Activated naive CD4-positive, alpha-beta T cell treated with anti-CD3 and anti-CD28 coated beads for 36 hours (primary cell): ENCODE measurements at regions not wholly inside any gene's neighbourhood (a gene's known extent, or its start where the extent isn't known, plus 50 kb on each side); places are given as distances from the start of the nearest gene placed in this dataset.

Experiments used
- CTCF ChIA-PET: fragments of 350-600 bp; sonication (Branson Sonifier 250); formaldehyde crosslinking; loops from one replicate; lab custom pipeline; 2021; ENCODE audit warnings: antibody characterized with exemption; lab: Charles Lee
- DNase-seq: peaks from one replicate; pipeline ENCODE4 v3.0.0-alpha.2; 2020
- H3K27ac Mint-ChIP-seq: one replicate; pipeline ENCODE4 v1.8.0; 2021; ENCODE audit warnings: mild to moderate bottlenecking, mixed read lengths
- H3K27me3 Mint-ChIP-seq: one replicate; pipeline ENCODE4 v1.8.0; 2021; ENCODE audit warnings: low read depth, mixed read lengths
- H3K36me3 Mint-ChIP-seq: one replicate; pipeline ENCODE4 v1.8.0; 2021; ENCODE audit warnings: low read depth, mixed read lengths
- H3K4me1 Mint-ChIP-seq: one replicate; pipeline ENCODE4 v1.8.0; 2021; ENCODE audit warnings: low read depth, mixed read lengths
- H3K4me3 Mint-ChIP-seq: one replicate; pipeline ENCODE4 v1.8.0; 2021; ENCODE audit warnings: mild to moderate bottlenecking, moderate library complexity, mixed read lengths
- H3K9me3 Mint-ChIP-seq: one replicate; pipeline ENCODE4 v1.8.0; 2021; ENCODE audit warnings: mixed read lengths
- intact Hi-C: fragments of 100-400 bp; cut with micrococcal nuclease; formaldehyde crosslinking; loops from one replicate; pipeline ENCODE4 v1.15.1; 2023

- Mint-ChIP-seq H3K27me3 (peaks cover 8% of the 10 kb centered on the region), H3K4me3 (no peak overlapping the region), H3K9me3 (no peaks in the 10 kb centered on the region), H3K27ac (no peak overlapping the region), H3K36me3 (no peaks in the 10 kb centered on the region), H3K4me1 (no peaks in the 10 kb centered on the region)
- DNase-seq, result no peak
- intact Hi-C loops, result no loop called here
- CTCF ChIA-PET, result no interaction called here
Observed at GRCh38 chr6:1130709-1131108, 181.2 kb upstream of the FOXQ1 start.

- Mint-ChIP-seq H3K4me3 (no peak overlapping the region), H3K36me3 (no peaks in the 10 kb centered on the region), H3K4me1 (no peaks in the 10 kb centered on the region), H3K27me3 (peaks cover 7% of the 10 kb centered on the region), H3K9me3 (no peaks in the 10 kb centered on the region), H3K27ac (no peak overlapping the region)
- intact Hi-C loops, result no loop called here
- CTCF ChIA-PET, result interaction anchor here (0.7 kb wide), 1 partner anchor 139 kb away, joined by 4 read pairs; no protein-coding TSS in a partner anchor
- DNase-seq, result no peak
Observed at GRCh38 chr6:1129131-1129530, 182.8 kb upstream of the FOXQ1 start.

DNA sequence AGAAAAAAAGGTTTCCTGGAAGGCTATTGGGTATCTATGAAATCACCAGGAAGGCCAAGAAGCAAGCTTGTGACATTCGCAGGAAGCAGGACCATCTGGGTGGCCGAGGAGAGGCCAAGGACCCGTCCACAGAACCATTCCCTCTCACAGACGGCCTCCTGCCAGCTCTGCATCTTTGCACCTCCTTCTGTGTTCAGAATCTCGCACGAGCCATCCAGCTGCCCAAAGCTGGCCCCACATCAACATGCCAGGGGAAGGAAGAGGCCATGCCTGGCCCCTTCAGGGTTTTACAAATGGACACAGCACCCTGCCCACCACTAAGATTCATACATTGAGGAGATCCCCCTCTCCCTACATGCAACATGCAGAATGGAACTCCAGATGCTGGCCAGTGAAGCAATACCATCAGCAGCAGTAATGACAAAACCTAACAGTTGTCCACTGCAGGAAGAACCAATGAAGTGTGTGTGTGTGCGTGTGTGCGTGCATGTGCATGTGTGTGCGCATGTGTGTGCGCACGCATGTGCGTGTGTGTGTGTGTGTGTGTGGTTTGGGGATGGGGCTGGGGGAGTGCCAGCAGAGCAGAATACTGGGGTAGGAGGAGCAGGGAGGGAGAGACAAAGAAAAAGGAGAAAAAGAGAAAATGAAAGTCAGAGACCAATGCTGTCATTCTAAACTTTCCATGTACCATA lies 184.2 kb upstream of the FOXQ1 start:
- CTCF ChIA-PET, result no interaction called here
- no peaks in the 10 kb centered on the region for H3K36me3 Mint-ChIP-seq
- intact Hi-C loops, result no loop called here
- H3K4me3 Mint-ChIP-seq, result no peak overlapping the region
- H3K4me1 Mint-ChIP-seq, result no peaks in the 10 kb centered on the region
- peaks cover 4% of the 10 kb centered on the region for H3K27me3 Mint-ChIP-seq
- no peak overlapping the region for H3K27ac Mint-ChIP-seq
- no peaks in the 10 kb centered on the region for H3K9me3 Mint-ChIP-seq
- DNase-seq, result no peak

GRCh38 chr6:1127129-1127528 lies 184.8 kb upstream of the FOXQ1 start:
- H3K27me3 Mint-ChIP-seq, result peaks cover 4% of the 10 kb centered on the region
- H3K9me3 Mint-ChIP-seq, result no peaks in the 10 kb centered on the region
- no peak overlapping the region for H3K4me3 Mint-ChIP-seq
- no peaks in the 10 kb centered on the region for H3K4me1 Mint-ChIP-seq
- DNase-seq, result no peak
- no peaks in the 10 kb centered on the region for H3K36me3 Mint-ChIP-seq
- CTCF ChIA-PET, result no interaction called here
- intact Hi-C loops, result no loop called here
- no peak overlapping the region for H3K27ac Mint-ChIP-seq

GRCh38 chr6:1126036-1126435 lies 185.9 kb upstream of the FOXQ1 start:
- Mint-ChIP-seq H3K9me3 (no peaks in the 10 kb centered on the region), H3K27me3 (peaks cover 2% of the 10 kb centered on the region)

DNA sequence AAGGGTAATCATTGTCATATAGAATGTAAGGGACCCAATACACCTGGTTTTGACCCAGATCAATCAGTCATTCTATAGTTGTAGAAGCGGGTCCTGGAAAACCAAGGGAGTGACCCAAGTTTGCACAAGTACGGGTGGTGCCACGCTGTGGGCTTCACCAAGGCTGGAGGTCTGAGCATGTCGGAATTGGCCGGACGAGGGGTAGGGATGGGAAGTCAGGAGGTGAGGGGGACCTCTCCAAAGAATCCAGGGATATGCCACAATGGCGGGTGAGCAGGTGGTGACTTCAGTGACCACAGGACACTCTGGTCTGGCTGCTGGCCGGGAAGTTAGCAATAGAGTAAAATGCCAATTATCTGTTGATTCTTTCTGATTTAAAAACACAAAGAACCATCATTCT lies 186.6 kb upstream of the FOXQ1 start:
- CTCF ChIA-PET, result no interaction called here
- H3K27ac Mint-ChIP-seq, result no peak overlapping the region
- H3K4me3 Mint-ChIP-seq, result no peak overlapping the region

More at GRCh38 chr6:1126036-1126435, 185.9 kb upstream of the FOXQ1 start:
- Mint-ChIP-seq H3K4me3 (no peak overlapping the region), H3K36me3 (no peaks in the 10 kb centered on the region), H3K4me1 (no peaks in the 10 kb centered on the region), H3K27ac (no peak overlapping the region)
- intact Hi-C loops, result no loop called here
- CTCF ChIA-PET, result no interaction called here
- DNase-seq, result no peak

DNA sequence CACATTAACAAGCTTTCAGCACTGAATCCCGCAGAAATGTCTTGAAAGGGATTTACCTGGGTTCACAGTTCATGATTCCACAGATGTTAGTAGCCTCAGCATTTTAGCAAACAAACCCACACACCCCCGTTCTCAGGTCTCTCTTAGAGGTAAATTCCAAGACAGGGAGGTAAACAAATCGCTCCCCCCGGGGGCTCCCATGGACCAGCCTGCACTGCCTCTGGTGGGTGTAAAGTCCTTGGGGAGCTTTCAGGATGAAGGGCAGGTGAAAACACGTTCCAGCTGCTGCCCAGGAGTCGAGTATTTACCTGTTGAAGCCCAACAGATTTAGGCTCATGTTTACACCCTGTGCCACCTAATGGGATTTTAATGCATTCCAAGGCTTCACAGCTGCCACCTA lies 187.0 kb upstream of the FOXQ1 start:
- Mint-ChIP-seq H3K4me1 (no peaks in the 10 kb centered on the region), H3K27me3 (peaks cover 2% of the 10 kb centered on the region), H3K4me3 (no peak overlapping the region), H3K27ac (no peak overlapping the region), H3K36me3 (no peaks in the 10 kb centered on the region), H3K9me3 (no peaks in the 10 kb centered on the region)
- CTCF ChIA-PET, result interaction anchor here (0.6 kb wide), 1 partner anchor 40 kb away, joined by 3 read pairs; no protein-coding TSS in a partner anchor
- intact Hi-C loops, result no loop called here
- no peak for DNase-seq

More for the DNA sequence above, 186.6 kb upstream of the FOXQ1 start:
- Mint-ChIP-seq H3K9me3 (no peaks in the 10 kb centered on the region), H3K27me3 (peaks cover 2% of the 10 kb centered on the region), H3K36me3 (no peaks in the 10 kb centered on the region), H3K4me1 (no peaks in the 10 kb centered on the region)
- intact Hi-C loops, result no loop called here
- no peak for DNase-seq

DNA sequence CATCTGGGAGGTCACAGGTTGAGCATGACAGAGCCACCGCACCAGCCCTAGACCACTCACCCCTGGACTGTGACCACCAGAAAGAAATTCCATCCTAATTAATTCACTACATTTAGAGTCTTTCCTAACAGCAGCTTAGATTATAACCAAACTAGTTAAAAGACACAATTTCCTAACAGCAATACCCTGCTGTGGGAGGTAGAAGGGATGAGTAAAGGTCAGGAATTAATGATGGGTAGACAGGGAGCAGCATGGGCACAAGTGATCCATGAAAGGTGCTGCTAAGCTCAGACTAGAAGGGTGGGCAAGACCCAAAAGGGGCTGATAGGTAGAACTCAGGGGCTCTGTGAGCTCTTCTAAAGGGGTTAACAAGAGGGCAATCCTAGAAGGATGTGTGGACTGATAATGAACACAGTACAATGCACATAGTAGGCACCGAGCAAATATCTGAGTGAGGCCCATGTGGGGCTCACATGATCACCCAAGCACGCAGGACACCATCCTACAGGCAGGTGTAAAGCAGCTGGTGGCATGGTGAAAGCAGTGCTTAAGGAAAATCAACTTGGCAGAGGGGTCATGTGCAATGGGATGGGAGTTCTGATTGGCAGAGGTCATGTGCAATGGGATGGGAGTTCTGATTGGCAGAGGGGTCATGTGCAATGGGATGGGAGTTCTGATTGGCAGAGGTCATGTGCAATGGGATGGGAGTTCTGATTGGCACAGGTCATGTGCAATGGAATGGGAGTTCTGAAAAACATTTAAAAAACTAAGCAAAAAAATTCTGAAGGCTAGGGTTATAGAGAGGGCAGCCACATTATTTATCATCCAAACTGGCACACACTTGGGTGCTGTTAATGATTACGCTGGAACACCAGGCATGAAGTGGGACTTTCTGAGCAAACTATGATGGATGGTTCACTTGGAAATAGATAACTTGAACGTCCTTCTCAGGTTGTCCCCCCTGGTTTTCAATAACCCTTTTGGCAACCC lies 188.2 kb upstream of the FOXQ1 start:
- Mint-ChIP-seq H3K4me3 (no peak overlapping the region), H3K9me3 (no peaks in the 10 kb centered on the region), H3K27ac (no peak overlapping the region), H3K4me1 (no peaks in the 10 kb centered on the region), H3K36me3 (no peaks in the 10 kb centered on the region), H3K27me3 (peaks cover 5% of the 10 kb centered on the region)
- CTCF ChIA-PET, result no interaction called here
- intact Hi-C loops, result no loop called here
- no peak for DNase-seq

GRCh38 chr6:1122083-1122482 lies 189.8 kb upstream of the FOXQ1 start:
- CTCF ChIA-PET, result no interaction called here
- Mint-ChIP-seq H3K27me3 (peaks cover 5% of the 10 kb centered on the region), H3K27ac (no peak overlapping the region), H3K4me3 (no peak overlapping the region), H3K9me3 (no peaks in the 10 kb centered on the region), H3K4me1 (no peaks in the 10 kb centered on the region), H3K36me3 (no peaks in the 10 kb centered on the region)
- DNase-seq, result no peak
- intact Hi-C loops, result no loop called here

GRCh38 chr6:1118287-1118647 lies 193.6 kb upstream of the FOXQ1 start:
- Mint-ChIP-seq H3K4me3 (no peak overlapping the region), H3K27ac (no peak overlapping the region), H3K4me1 (no peaks in the 10 kb centered on the region), H3K27me3 (peaks cover 5% of the 10 kb centered on the region), H3K9me3 (no peaks in the 10 kb centered on the region), H3K36me3 (no peaks in the 10 kb centered on the region)
- no peak for DNase-seq
- CTCF ChIA-PET, result no interaction called here
- intact Hi-C loops, result no loop called here

DNA sequence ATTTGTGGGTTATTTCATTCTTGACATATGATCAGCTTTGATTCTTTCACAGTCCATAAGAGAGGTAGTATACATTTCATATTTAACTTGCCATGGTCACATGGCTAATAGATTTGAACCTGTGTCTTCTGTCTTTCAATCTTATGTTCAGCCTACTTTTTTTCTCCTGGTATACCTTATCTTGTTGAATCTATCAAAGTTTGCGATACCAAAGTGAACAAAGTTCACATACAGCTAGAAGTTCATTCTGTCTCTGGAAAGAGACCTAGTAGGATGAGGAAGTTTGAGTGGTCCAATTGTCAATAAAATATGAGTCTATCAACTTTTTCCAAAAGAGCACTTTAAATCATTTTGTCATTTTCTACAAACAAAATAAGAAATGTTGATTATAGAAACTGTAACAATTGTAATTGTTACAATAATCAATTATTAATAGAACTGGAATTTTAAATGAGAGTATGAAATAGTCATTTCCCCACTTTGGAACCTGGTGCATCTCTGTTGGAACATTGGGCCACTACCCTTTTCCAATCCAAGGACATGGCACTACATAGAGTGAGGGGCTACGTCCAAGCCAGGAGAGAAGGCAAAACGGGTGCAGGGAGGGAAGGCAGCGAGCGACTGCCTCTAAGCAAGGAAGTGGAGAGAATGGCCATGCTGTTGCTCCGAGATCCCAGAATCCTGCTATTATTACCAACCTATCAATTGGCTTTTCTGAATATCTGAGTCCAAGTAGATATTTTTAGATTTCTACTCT lies 194.2 kb upstream of the FOXQ1 start:
- Mint-ChIP-seq H3K9me3 (no peaks in the 10 kb centered on the region), H3K27me3 (peaks cover 5% of the 10 kb centered on the region), H3K4me1 (no peaks in the 10 kb centered on the region), H3K36me3 (no peaks in the 10 kb centered on the region), H3K27ac (no peak overlapping the region), H3K4me3 (no peak overlapping the region)
- CTCF ChIA-PET, result no interaction called here
- intact Hi-C loops, result no loop called here
- DNase-seq, result no peak

GRCh38 chr6:1116149-1116548 lies 195.7 kb upstream of the FOXQ1 start:
- Mint-ChIP-seq H3K4me1 (no peaks in the 10 kb centered on the region), H3K27ac (no peak overlapping the region), H3K9me3 (no peaks in the 10 kb centered on the region), H3K4me3 (no peak overlapping the region), H3K27me3 (peaks cover 9% of the 10 kb centered on the region), H3K36me3 (no peaks in the 10 kb centered on the region)
- intact Hi-C loops, result no loop called here
- no peak for DNase-seq
- CTCF ChIA-PET, result interaction anchor here (0.9 kb wide), 1 partner anchor 281 kb away, joined by 5 read pairs; no protein-coding TSS in a partner anchor
